Activated CD4-positive, alpha-beta T cell treated with anti-CD3 and anti-CD28 coated beads for 36 hours (primary cell): ENCODE measurements at regions not wholly inside any gene's neighbourhood (a gene's known extent, or its start where the extent isn't known, plus 50 kb on each side); places are given as distances from the start of the nearest gene placed in this dataset.

Experiments
- ATAC-seq: fragments of 200-7000 bp; cut with Tn5 transposase; one replicate; pipeline ENCODE4 v1.10.0; 2021; ENCODE audit warnings: mild to moderate bottlenecking, moderate library complexity
- CTCF ChIA-PET: fragments of 350-600 bp; sonication (Branson Sonifier 250); formaldehyde crosslinking; loops from one replicate; lab custom pipeline; 2021; ENCODE audit warnings: antibody characterized with exemption; lab: Charles Lee
- POLR2A ChIA-PET: fragments of 350-600 bp; sonication (Branson Sonifier 250); formaldehyde crosslinking; loops from one replicate; lab custom pipeline; 2021; ENCODE audit warnings: antibody characterized with exemption, inconsistent platforms; lab: Charles Lee
- DNase-seq: peaks from one replicate; pipeline ENCODE4 v3.0.0-alpha.2; 2020
- H3K27ac Mint-ChIP-seq: one replicate; pipeline ENCODE4 v1.8.0; 2021; ENCODE audit warnings: mixed read lengths
- H3K27me3 Mint-ChIP-seq: one replicate; pipeline ENCODE4 v1.8.0; 2021; ENCODE audit warnings: mixed read lengths
- H3K36me3 Mint-ChIP-seq: one replicate; pipeline ENCODE4 v1.8.0; 2021; ENCODE audit warnings: low read depth, mixed read lengths
- H3K4me1 Mint-ChIP-seq: one replicate; pipeline ENCODE4 v1.8.0; 2021; ENCODE audit warnings: mixed read lengths
- H3K4me3 Mint-ChIP-seq: one replicate; pipeline ENCODE4 v1.8.0; 2021; ENCODE audit warnings: mild to moderate bottlenecking, moderate library complexity, mixed read lengths
- H3K9me3 Mint-ChIP-seq: one replicate; pipeline ENCODE4 v1.8.0; 2021; ENCODE audit warnings: low read depth, mixed read lengths
- intact Hi-C, 2 experiments: fragments of 100-400 bp; cut with DNase I in 1 of 2; cut with micrococcal nuclease in 1 of 2; formaldehyde crosslinking; loops; one replicate each; pipeline versions ENCODE4 v1.14.2 to v1.15.1; 2022 to 2024; cut with DNase I, micrococcal nuclease

DNA sequence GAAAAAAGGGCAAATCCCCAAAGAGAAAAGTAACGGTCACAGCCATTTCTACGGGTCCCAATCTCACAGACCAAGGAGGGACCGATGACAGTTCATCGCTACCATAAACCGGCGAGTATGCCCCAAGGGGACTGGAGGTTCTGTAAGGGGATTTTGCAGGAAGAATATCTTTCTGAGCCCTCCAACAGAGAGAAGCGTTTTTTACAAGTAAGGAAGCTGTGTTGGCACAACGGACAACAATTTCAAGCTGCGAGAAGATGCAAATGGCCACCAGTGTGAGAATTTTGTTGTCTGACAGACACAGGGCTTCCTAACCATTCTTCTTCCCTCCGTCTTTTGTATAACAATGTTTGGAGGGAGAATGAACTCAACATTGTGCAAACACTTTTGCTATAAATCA, 1043.1 kb downstream of the ADGRL2 start:
- POLR2A ChIA-PET: no interaction called here
- Mint-ChIP-seq H3K27me3 (no peaks in the 10 kb centered on the region), H3K9me3 (no peaks in the 10 kb centered on the region), H3K4me3 (no peak overlapping the region), H3K27ac (no peak overlapping the region), H3K4me1 (peaks cover 3% of the 10 kb centered on the region), H3K36me3 (no peaks in the 10 kb centered on the region)
- intact Hi-C loops: no loop called here
- no peak for ATAC-seq
- CTCF ChIA-PET: no interaction called here
- DNase-seq: no peak

DNA sequence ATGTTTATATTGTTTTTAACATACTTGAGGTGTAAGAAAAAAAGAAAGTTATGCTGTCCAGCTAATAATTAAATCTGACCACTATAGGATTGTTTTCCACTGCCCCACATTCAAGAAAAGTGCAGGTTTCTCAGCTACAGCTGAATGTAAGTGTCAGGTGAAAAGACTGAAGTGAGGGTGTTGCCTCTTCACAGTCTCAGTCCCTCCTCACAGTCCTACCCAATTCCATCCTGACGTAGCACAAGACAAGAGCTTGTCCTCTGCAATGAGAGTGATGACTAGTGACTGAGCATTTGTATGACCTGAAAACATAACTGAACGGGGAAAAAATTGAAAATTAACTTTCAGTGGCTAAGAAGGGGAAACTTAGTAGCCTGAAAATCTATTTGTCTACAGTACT, 1039.5 kb downstream of the ADGRL2 start:
- ATAC-seq (no peak), DNase-seq (no peak)
- H3K9me3 Mint-ChIP-seq: no peaks in the 10 kb centered on the region
- CTCF ChIA-PET: no interaction called here
- POLR2A ChIA-PET: no interaction called here
- H3K4me3 Mint-ChIP-seq: no peak overlapping the region
- no peaks in the 10 kb centered on the region for H3K36me3 Mint-ChIP-seq
- no peaks in the 10 kb centered on the region for H3K27me3 Mint-ChIP-seq
- no peak overlapping the region for H3K27ac Mint-ChIP-seq
- H3K4me1 Mint-ChIP-seq: no peaks in the 10 kb centered on the region
- intact Hi-C loops: no loop called here

DNA sequence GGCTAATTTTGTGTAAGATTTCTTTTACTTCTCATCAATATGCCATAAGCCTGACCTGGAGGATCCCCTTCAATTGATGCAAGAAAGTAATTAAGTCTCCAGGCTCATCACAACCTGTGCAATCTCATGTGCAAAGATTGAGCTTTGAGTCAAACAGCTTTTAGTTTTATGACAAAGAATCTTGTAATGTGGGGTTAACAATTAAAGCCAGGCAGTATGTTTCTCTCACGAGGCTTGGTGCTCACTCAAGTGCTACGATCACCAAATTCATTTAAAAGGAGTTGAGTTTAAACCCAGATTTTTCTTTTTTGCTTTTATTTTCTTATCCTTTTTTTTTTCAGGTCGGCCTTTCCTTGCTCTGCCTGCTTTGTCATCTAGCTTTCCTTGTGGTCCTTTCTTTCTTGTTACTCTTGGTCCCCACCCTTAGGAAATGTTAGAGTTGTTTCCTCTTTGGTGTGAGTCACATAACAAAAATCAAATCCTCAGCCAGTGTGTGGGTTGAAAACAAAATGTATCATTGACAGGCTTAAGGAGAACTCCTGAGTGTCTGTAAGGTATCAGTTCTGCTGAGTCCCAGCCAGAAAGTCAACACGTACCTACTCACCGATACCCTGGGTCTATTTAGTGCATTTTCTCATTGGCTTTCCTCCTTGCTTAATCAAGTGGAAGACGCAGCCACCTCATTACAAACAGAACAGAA, 1037.2 kb downstream of the ADGRL2 start:
- no peaks in the 10 kb centered on the region for H3K27me3 Mint-ChIP-seq
- ATAC-seq (no peak), DNase-seq (no peak)
- intact Hi-C loops: no loop called here
- no peak overlapping the region for H3K4me3 Mint-ChIP-seq
- CTCF ChIA-PET: interaction anchor here (0.6 to 0.8 kb wide), 3 partner anchors 14 to 283 kb away, joined by 3 to 4 read pairs (median 3); no protein-coding TSS in a partner anchor
- H3K36me3 Mint-ChIP-seq: no peaks in the 10 kb centered on the region
- POLR2A ChIA-PET: no interaction called here
- H3K4me1 Mint-ChIP-seq: no peaks in the 10 kb centered on the region
- no peaks in the 10 kb centered on the region for H3K9me3 Mint-ChIP-seq
- no peak overlapping the region for H3K27ac Mint-ChIP-seq

DNA sequence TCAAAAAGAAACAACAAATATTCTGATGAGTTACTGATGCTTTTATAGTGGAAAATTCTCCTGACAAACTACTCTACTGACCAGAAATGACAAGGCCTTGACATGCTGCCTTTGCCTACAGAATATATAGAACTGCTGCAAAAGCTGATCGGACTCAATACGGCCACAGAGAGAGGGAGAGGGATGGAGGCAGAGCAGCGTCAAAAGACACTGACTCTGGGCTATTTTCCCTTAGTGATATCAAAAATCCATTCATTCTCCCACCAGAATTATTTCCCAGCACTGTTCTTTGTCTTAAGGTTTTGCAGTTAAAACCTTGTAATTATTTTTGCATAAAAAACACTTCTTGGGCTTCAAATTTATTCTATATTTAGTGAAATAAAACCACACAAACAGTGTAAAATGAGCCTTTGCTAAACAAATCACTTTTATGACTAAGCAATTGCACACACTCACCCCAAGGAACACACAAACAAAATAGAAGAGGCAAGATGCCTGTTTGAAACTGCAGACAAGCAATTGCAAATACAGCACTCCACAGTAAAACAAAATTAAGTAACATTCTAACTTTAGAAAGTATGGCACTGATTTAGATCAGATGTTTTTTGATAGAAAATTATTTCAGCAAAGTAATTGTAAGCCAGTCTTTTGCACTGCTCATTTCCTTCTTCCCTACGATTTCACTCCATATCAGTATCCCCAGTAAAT, 1036.4 kb downstream of the ADGRL2 start:
- intact Hi-C loops: no loop called here
- no peaks in the 10 kb centered on the region for H3K27me3 Mint-ChIP-seq
- H3K4me3 Mint-ChIP-seq: no peak overlapping the region
- POLR2A ChIA-PET: no interaction called here
- H3K4me1 Mint-ChIP-seq: no peaks in the 10 kb centered on the region
- H3K27ac Mint-ChIP-seq: no peak overlapping the region
- CTCF ChIA-PET: interaction anchor here (0.7 to 0.8 kb wide), 2 partner anchors 13 to 56 kb away, joined by 3 to 4 read pairs; no protein-coding TSS in a partner anchor
- no peak for DNase-seq
- H3K9me3 Mint-ChIP-seq: no peaks in the 10 kb centered on the region
- ATAC-seq: no peak
- no peaks in the 10 kb centered on the region for H3K36me3 Mint-ChIP-seq

DNA sequence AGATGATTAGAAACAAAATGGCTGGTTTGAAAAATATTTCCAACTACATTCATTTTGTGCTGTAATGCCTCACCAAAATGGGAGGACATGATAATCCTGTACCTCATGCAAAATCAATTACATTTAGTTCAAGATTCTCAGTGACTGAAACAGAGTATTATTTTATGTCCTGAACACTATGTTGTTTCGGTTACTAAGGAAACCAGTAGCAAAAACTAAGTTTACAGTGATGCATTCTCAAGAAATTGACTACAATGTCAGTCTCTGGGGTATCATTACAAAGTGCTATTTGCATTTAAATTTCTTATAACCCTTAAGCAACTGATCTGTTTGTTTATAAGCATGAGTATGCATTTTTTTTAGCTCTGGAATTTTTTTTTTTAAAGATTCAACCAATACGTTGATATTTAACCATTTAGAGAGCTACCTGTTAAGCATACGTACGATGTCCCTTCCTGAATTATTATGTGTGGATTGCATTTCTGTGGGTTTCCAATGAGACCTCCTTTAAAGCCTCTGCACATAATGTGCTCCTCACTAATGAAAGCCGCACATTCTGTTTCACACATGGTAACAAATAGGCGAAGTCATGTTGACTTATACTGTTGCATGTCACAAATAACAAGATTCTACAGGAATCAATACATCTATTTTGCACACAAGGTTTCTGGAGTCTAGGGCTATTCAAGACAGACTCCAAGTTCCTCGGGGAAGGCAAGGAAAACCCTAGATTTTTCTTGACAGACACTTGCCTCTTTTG, 1035.7 kb downstream of the ADGRL2 start:
- ChIA-PET POLR2A (no interaction called here), CTCF (no interaction called here)
- no peaks in the 10 kb centered on the region for H3K4me1 Mint-ChIP-seq
- no peaks in the 10 kb centered on the region for H3K36me3 Mint-ChIP-seq
- no peak for ATAC-seq
- no peaks in the 10 kb centered on the region for H3K9me3 Mint-ChIP-seq
- H3K4me3 Mint-ChIP-seq: no peak overlapping the region
- H3K27me3 Mint-ChIP-seq: no peaks in the 10 kb centered on the region
- H3K27ac Mint-ChIP-seq: no peak overlapping the region
- intact Hi-C loops: no loop called here
- DNase-seq: no peak

DNA sequence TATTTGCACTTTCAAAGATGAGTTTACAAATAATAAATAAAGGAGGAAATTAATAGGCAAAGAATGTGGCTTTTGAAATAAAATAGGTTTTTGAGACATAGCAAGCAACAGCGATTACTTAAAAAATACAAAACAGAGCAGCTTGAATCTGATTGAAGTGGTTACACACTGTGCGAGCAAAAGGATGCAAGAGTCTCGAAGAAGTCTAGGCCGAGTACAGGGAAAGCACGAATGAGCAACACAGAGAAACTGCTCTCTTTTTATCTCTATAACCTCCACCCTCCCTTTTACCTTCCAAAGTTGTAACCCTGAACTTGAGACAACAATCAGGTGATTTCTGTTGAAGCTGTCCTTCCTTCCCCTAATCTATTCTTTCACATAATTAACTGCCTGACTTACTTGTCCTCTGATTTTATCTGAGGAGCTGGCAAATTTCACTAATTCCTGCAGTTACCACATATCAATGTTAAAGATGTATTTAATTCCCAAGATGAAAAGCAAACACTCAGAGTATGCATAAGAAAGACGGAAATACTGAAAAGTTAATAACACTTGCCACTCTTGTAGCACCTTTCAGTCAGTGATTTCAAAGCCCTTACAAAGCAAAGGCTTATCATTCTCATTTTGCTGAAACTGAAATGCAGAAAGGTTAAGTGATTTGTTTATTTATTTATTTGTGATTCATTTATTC, 1030.1 kb downstream of the ADGRL2 start:
- H3K4me1 Mint-ChIP-seq: peaks cover 5% of the 10 kb centered on the region
- H3K4me3 Mint-ChIP-seq: no peak overlapping the region
- ChIA-PET CTCF (no interaction called here), POLR2A (no interaction called here)
- intact Hi-C loops: no loop called here
- no peak for DNase-seq
- peak overlapping the region; percentile 34 for H3K27ac Mint-ChIP-seq
- no peaks in the 10 kb centered on the region for H3K27me3 Mint-ChIP-seq
- H3K9me3 Mint-ChIP-seq: no peaks in the 10 kb centered on the region
- H3K36me3 Mint-ChIP-seq: no peaks in the 10 kb centered on the region
- ATAC-seq: peak; percentile 68

DNA sequence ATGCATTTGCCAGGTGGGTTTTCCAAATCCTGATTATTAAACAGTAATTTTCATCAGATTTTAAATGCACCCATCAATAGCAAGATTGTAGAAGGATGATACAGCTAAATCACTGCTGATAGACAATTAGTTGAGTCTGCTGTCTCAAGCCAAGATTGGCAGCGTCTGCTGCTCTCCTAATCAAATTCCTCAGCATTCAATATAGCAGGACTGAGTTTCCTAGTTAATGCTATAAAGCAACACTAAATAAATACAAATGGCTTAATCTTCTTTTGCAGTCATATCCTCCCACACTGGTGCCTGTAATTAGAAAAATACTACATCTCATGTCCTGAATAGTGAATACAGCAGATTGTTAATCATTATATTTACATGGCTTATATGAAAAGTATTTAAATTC, 1028.8 kb downstream of the ADGRL2 start:
- ATAC-seq: no peak
- H3K4me3 Mint-ChIP-seq: no peak overlapping the region
- intact Hi-C loops: no loop called here
- DNase-seq: no peak
- H3K9me3 Mint-ChIP-seq: no peaks in the 10 kb centered on the region
- ChIA-PET CTCF (no interaction called here), POLR2A (no interaction called here)
- no peaks in the 10 kb centered on the region for H3K27me3 Mint-ChIP-seq
- peaks cover 5% of the 10 kb centered on the region for H3K4me1 Mint-ChIP-seq
- H3K27ac Mint-ChIP-seq: no peak overlapping the region
- H3K36me3 Mint-ChIP-seq: no peaks in the 10 kb centered on the region

DNA sequence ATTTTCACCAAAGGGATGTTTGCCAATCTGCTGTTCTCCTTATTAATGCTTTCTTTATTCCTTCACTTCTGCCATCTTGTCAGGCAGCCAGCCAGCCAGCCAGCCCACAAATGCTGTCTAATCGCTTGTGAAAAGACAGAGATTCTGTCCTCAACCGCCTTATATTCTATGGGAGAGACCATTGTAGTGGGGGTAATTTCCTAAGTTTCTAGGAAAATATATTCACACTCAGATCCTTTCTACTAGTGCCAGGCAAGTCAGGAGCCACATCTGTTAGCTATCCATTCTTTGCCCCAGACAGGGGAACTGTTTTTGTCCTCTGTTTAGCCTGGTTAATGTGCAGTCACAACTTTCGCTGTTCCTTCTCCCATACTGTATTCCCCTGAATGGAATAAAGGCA, 1023.1 kb downstream of the ADGRL2 start:
- no peak overlapping the region for H3K27ac Mint-ChIP-seq
- ChIA-PET CTCF (interaction anchor here (0.6 kb wide), 1 partner anchor 14 kb away, joined by 3 read pairs; no protein-coding TSS in a partner anchor), POLR2A (no interaction called here)
- no peak overlapping the region for H3K4me3 Mint-ChIP-seq
- ATAC-seq: no peak
- no peak for DNase-seq
- H3K4me1 Mint-ChIP-seq: peaks cover 7% of the 10 kb centered on the region
- no peaks in the 10 kb centered on the region for H3K36me3 Mint-ChIP-seq
- no peaks in the 10 kb centered on the region for H3K27me3 Mint-ChIP-seq
- no peaks in the 10 kb centered on the region for H3K9me3 Mint-ChIP-seq
- intact Hi-C loops: no loop called here

DNA sequence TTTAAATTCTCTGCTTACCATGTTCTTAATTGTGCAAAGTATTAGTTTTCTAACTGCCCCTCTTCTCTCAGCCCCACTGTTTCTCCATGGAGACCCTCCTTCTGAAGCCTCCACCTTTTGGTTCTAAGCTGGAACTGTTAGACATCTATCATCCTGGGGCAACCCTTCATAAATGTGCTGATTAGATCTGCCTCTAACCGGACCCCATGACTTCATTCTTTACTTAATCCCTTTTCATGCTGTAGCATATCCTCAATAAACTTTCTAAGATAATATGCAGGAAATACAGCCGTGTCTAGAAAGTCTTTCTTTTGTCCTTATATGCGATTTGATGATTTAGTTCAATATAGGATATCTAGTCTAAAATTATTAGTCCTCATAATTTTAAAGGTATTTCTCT, 1020.1 kb downstream of the ADGRL2 start:
- Mint-ChIP-seq H3K9me3 (no peaks in the 10 kb centered on the region), H3K4me3 (no peak overlapping the region), H3K27me3 (no peaks in the 10 kb centered on the region), H3K36me3 (no peaks in the 10 kb centered on the region), H3K4me1 (peaks cover 11% of the 10 kb centered on the region), H3K27ac (no peak overlapping the region)
- intact Hi-C loops: no loop called here
- CTCF ChIA-PET: no interaction called here
- no peak for ATAC-seq
- POLR2A ChIA-PET: no interaction called here
- DNase-seq: no peak

DNA sequence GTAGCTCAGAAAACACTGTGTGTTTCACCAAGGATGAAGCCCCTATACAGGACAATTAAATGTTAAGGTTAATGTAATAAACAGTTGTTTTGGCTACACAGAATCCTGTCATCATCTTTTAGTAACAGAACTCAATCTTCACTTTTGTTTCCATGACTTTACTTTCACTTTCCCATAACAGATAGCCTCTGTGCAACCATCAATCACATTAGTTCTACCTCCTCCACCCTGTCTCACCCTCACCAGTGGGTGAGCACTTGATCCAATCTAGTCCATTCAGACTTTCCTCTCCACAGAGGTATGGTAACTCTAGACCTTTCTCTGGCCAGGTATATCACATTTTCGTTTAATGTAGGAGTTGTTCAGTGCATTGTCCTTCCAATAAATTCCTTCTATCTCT, 1018.5 kb downstream of the ADGRL2 start:
- H3K27ac Mint-ChIP-seq: peak overlapping the region; percentile 58
- CTCF ChIA-PET: no interaction called here
- POLR2A ChIA-PET: no interaction called here
- H3K4me1 Mint-ChIP-seq: peaks cover 11% of the 10 kb centered on the region
- no peaks in the 10 kb centered on the region for H3K27me3 Mint-ChIP-seq
- H3K9me3 Mint-ChIP-seq: no peaks in the 10 kb centered on the region
- peak; percentile 49 for ATAC-seq
- no peak overlapping the region for H3K4me3 Mint-ChIP-seq
- H3K36me3 Mint-ChIP-seq: no peaks in the 10 kb centered on the region
- DNase-seq: peak; percentile 8
- intact Hi-C loops: no loop called here

DNA sequence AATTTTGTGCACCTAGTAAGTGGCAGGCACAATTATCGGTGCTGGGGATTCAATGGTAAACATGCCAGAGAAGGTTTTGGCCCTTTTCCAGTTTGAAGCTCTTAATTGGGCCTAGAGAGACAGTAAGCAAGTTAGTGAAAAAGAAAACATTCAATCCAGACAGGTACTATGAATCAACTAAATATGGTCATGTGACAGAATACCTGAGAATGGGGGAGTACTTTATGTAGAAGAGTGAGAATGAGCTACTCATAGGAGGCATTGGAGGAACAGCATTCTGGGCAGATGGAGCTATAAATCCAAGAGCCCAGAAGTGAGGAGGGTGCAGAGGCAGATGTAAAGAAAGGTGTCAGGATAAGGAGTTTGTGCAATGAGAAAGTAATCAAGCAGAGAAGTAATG, 1017.9 kb downstream of the ADGRL2 start:
- POLR2A ChIA-PET: no interaction called here
- Mint-ChIP-seq H3K36me3 (no peaks in the 10 kb centered on the region), H3K4me1 (peaks cover 11% of the 10 kb centered on the region), H3K27ac (peak overlapping the region; percentile 58), H3K4me3 (no peak overlapping the region), H3K9me3 (no peaks in the 10 kb centered on the region), H3K27me3 (no peaks in the 10 kb centered on the region)
- CTCF ChIA-PET: interaction anchor here (1.3 kb wide), 1 partner anchor 12 kb away, joined by 3 read pairs; no protein-coding TSS in a partner anchor
- intact Hi-C loops: no loop called here
- ATAC-seq (no peak), DNase-seq (no peak)
